IgD-negative memory B cell (primary cell): ENCODE measurements at regions not wholly inside any gene's neighbourhood (a gene's known extent, or its start where the extent isn't known, plus 50 kb on each side); places are given as distances from the start of the nearest gene placed in this dataset.

ENCODE experiments used
- H3K27ac Mint-ChIP-seq, 3 donors: one replicate each; pipeline ENCODE4 v1.8.0; 2020 to 2022; ENCODE audit warnings: mild to moderate bottlenecking in 3 of 3, mixed read lengths in 3 of 3, moderate library complexity in 1 of 3
- H3K27me3 Mint-ChIP-seq: one replicate; pipeline ENCODE4 v1.8.0; 2021; ENCODE audit warnings: mixed read lengths
- H3K36me3 Mint-ChIP-seq: one replicate; pipeline ENCODE4 v1.8.0; 2020; ENCODE audit warnings: mild to moderate bottlenecking, mixed read lengths
- H3K4me1 Mint-ChIP-seq, 3 donors: one replicate each; pipeline ENCODE4 v1.8.0; 2020 to 2022; ENCODE audit warnings: mixed read lengths in 3 of 3, mild to moderate bottlenecking in 1 of 3
- H3K4me3 Mint-ChIP-seq, 4 donors: one replicate each; pipeline ENCODE4 v1.8.0; 2020 to 2022; ENCODE audit warnings: mild to moderate bottlenecking in 4 of 4, mixed read lengths in 4 of 4, moderate library complexity in 3 of 4
- H3K9me3 Mint-ChIP-seq, 3 donors: one replicate each; pipeline ENCODE4 v1.8.0; 2020 to 2021; ENCODE audit warnings: mixed read lengths in 3 of 3, mild to moderate bottlenecking in 1 of 3

GRCh38 chr7:97468493-97468892 lies 263.4 kb upstream of the TAC1 start:
- H3K4me3 Mint-ChIP-seq: no peak overlapping the region
- H3K27ac Mint-ChIP-seq: no peak overlapping the region
- peaks cover 3% of the 10 kb centered on the region for H3K27me3 Mint-ChIP-seq
- no peaks in the 10 kb centered on the region for H3K36me3 Mint-ChIP-seq
- H3K9me3 Mint-ChIP-seq: no peaks in the 10 kb centered on the region
- H3K4me1 Mint-ChIP-seq: peaks cover 0 to 1% (median 0%) of the 10 kb centered on the region in 3 donors

- H3K9me3 Mint-ChIP-seq: no peaks in the 10 kb centered on the region
- H3K4me1 Mint-ChIP-seq: peaks cover 0 to 1% (median 0%) of the 10 kb centered on the region in 3 donors
- H3K36me3 Mint-ChIP-seq: no peaks in the 10 kb centered on the region
- no peak overlapping the region for H3K27ac Mint-ChIP-seq
- H3K27me3 Mint-ChIP-seq: peaks cover 3% of the 10 kb centered on the region
- no peak overlapping the region for H3K4me3 Mint-ChIP-seq
Measured at GRCh38 chr7:97470726-97471125, 261.2 kb upstream of the TAC1 start.

- H3K27ac Mint-ChIP-seq: no peak overlapping the region
- H3K9me3 Mint-ChIP-seq: no peaks in the 10 kb centered on the region
- H3K27me3 Mint-ChIP-seq: peaks cover 3% of the 10 kb centered on the region
- H3K4me1 Mint-ChIP-seq: peaks cover 0 to 1% (median 0%) of the 10 kb centered on the region in 3 donors
- H3K4me3 Mint-ChIP-seq: no peak overlapping the region
- no peaks in the 10 kb centered on the region for H3K36me3 Mint-ChIP-seq
Measured at GRCh38 chr7:97471491-97471890, 260.4 kb upstream of the TAC1 start.

- H3K27ac Mint-ChIP-seq: no peak overlapping the region
- peaks cover 0 to 1% (median 0%) of the 10 kb centered on the region in 3 donors for H3K9me3 Mint-ChIP-seq
- H3K36me3 Mint-ChIP-seq: no peaks in the 10 kb centered on the region
- H3K27me3 Mint-ChIP-seq: no peaks in the 10 kb centered on the region
- no peak overlapping the region for H3K4me3 Mint-ChIP-seq
- no peaks in the 10 kb centered on the region for H3K4me1 Mint-ChIP-seq
Measured at GRCh38 chr7:97479740-97480290, 252.1 kb upstream of the TAC1 start.

- H3K4me3 Mint-ChIP-seq: no peak overlapping the region
- H3K9me3 Mint-ChIP-seq: peaks cover 0 to 1% (median 0%) of the 10 kb centered on the region in 3 donors
- no peaks in the 10 kb centered on the region for H3K4me1 Mint-ChIP-seq
- no peaks in the 10 kb centered on the region for H3K27me3 Mint-ChIP-seq
- no peak overlapping the region for H3K27ac Mint-ChIP-seq
- H3K36me3 Mint-ChIP-seq: no peaks in the 10 kb centered on the region
Measured at GRCh38 chr7:97480772-97481390, 251.0 kb upstream of the TAC1 start.

GRCh38 chr7:97495487-97495886 lies 236.4 kb upstream of the TAC1 start:
- Mint-ChIP-seq H3K27ac (no peak overlapping the region), H3K4me3 (no peak overlapping the region), H3K4me1 (no peaks in the 10 kb centered on the region), H3K9me3 (peaks cover 0 to 5% (median 5%) of the 10 kb centered on the region in 3 donors), H3K36me3 (no peaks in the 10 kb centered on the region), H3K27me3 (no peaks in the 10 kb centered on the region)

GRCh38 chr7:97499204-97499603 lies 232.7 kb upstream of the TAC1 start:
- Mint-ChIP-seq H3K4me3 (no peak overlapping the region), H3K27me3 (no peaks in the 10 kb centered on the region), H3K27ac (no peak overlapping the region), H3K4me1 (no peaks in the 10 kb centered on the region), H3K36me3 (no peaks in the 10 kb centered on the region), H3K9me3 (peaks cover 0 to 5% (median 5%) of the 10 kb centered on the region in 3 donors)

- Mint-ChIP-seq H3K36me3 (no peaks in the 10 kb centered on the region), H3K4me3 (no peak overlapping the region), H3K9me3 (peaks cover 0 to 5% (median 3%) of the 10 kb centered on the region in 3 donors), H3K27me3 (no peaks in the 10 kb centered on the region), H3K4me1 (no peaks in the 10 kb centered on the region), H3K27ac (no peak overlapping the region)
Measured at GRCh38 chr7:97503367-97504094, 228.4 kb upstream of the TAC1 start.

- no peaks in the 10 kb centered on the region for H3K36me3 Mint-ChIP-seq
- no peak overlapping the region for H3K4me3 Mint-ChIP-seq
- H3K27ac Mint-ChIP-seq: no peak overlapping the region
- H3K4me1 Mint-ChIP-seq: no peaks in the 10 kb centered on the region
- no peaks in the 10 kb centered on the region for H3K27me3 Mint-ChIP-seq
- peaks cover 0 to 4% (median 0%) of the 10 kb centered on the region in 3 donors for H3K9me3 Mint-ChIP-seq
Measured at GRCh38 chr7:97506728-97507127, 225.2 kb upstream of the TAC1 start.

- no peak overlapping the region for H3K27ac Mint-ChIP-seq
- no peaks in the 10 kb centered on the region for H3K27me3 Mint-ChIP-seq
- no peaks in the 10 kb centered on the region for H3K36me3 Mint-ChIP-seq
- H3K4me3 Mint-ChIP-seq: no peak overlapping the region
- peaks cover 0 to 4% (median 0%) of the 10 kb centered on the region in 3 donors for H3K9me3 Mint-ChIP-seq
- no peaks in the 10 kb centered on the region for H3K4me1 Mint-ChIP-seq
Measured at GRCh38 chr7:97512441-97513207, 219.3 kb upstream of the TAC1 start.

GRCh38 chr7:97513326-97513725 lies 218.6 kb upstream of the TAC1 start:
- H3K4me1 Mint-ChIP-seq: no peaks in the 10 kb centered on the region
- no peak overlapping the region for H3K4me3 Mint-ChIP-seq
- H3K27ac Mint-ChIP-seq: no peak overlapping the region
- H3K9me3 Mint-ChIP-seq: peaks cover 0 to 4% (median 0%) of the 10 kb centered on the region in 3 donors
- no peaks in the 10 kb centered on the region for H3K27me3 Mint-ChIP-seq
- no peaks in the 10 kb centered on the region for H3K36me3 Mint-ChIP-seq

- peaks cover 2% of the 10 kb centered on the region for H3K36me3 Mint-ChIP-seq
- no peak overlapping the region for H3K27ac Mint-ChIP-seq
- no peak overlapping the region for H3K4me3 Mint-ChIP-seq
- H3K9me3 Mint-ChIP-seq: peaks cover 4 to 15% (median 4%) of the 10 kb centered on the region in 3 donors
- H3K4me1 Mint-ChIP-seq: no peaks in the 10 kb centered on the region
- no peaks in the 10 kb centered on the region for H3K27me3 Mint-ChIP-seq
Measured at GRCh38 chr7:97541188-97541587, 190.7 kb upstream of the TAC1 start.

- H3K27me3 Mint-ChIP-seq: no peaks in the 10 kb centered on the region
- no peak overlapping the region for H3K4me3 Mint-ChIP-seq
- H3K27ac Mint-ChIP-seq: no peak overlapping the region
- no peaks in the 10 kb centered on the region for H3K4me1 Mint-ChIP-seq
- no peaks in the 10 kb centered on the region for H3K36me3 Mint-ChIP-seq
- H3K9me3 Mint-ChIP-seq: peaks cover 4 to 16% (median 7%) of the 10 kb centered on the region in 3 donors
Measured at GRCh38 chr7:97555857-97556421, 175.9 kb upstream of the TAC1 start.

GRCh38 chr7:97565665-97566064 lies 166.2 kb upstream of the TAC1 start:
- no peak overlapping the region for H3K27ac Mint-ChIP-seq
- no peaks in the 10 kb centered on the region for H3K4me1 Mint-ChIP-seq
- H3K9me3 Mint-ChIP-seq: peaks cover 4 to 29% (median 8%) of the 10 kb centered on the region in 3 donors
- no peak overlapping the region for H3K4me3 Mint-ChIP-seq
- no peaks in the 10 kb centered on the region for H3K36me3 Mint-ChIP-seq
- no peaks in the 10 kb centered on the region for H3K27me3 Mint-ChIP-seq

GRCh38 chr7:97573065-97573464 lies 158.8 kb upstream of the TAC1 start:
- H3K27me3 Mint-ChIP-seq: peaks cover 2% of the 10 kb centered on the region

More at GRCh38 chr7:97573065-97573464, 158.8 kb upstream of the TAC1 start:
- no peak overlapping the region for H3K4me3 Mint-ChIP-seq
- no peak overlapping the region for H3K27ac Mint-ChIP-seq
- H3K4me1 Mint-ChIP-seq: no peaks in the 10 kb centered on the region
- H3K9me3 Mint-ChIP-seq: peaks cover 0 to 7% (median 4%) of the 10 kb centered on the region in 3 donors
- no peaks in the 10 kb centered on the region for H3K36me3 Mint-ChIP-seq
